ENCODE measurements at regions not wholly inside any gene's neighbourhood (a gene's known extent, or its start where the extent isn't known, plus 50 kb on each side); places are given as distances from the start of the nearest gene placed in this dataset.

DNA sequence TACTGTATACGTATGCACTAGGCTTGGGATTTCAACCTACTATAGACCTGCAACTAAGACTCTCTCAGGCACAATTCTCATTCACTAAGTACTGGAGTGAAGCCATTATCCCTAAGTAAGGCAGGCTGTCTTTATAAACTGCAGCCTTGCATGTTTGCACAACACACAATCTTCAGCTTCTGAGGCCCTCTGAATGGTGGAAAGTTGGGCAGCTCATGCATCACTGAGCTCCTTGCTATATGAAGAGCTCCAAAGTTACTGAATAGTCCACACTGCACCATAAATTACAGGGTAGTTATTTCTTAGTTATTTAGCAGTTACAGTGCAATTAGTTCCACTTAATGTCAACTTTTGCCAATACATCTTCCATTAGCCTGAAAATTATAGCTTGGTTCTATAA lies 384.6 kb downstream of the BRINP1 start:
- no peak for DNase-seq

DNA sequence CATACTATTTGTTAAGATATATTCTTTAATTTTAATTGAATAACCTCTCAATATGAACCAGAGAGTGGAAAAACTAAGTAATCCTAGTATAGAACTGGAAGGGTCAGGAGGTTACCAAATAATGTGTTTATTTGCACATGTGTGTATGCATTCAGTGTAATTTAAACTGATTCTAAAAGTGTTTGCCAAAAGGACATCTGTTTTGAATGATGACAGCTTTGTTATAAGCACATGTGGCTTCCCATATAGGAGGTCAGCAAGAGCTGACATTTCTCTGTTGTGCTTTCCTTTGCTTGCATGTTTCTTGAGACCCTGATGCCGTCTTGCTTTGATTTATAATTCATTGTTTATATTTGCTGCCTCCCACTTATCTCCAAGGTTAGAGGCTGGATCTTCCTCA lies 383.4 kb downstream of the BRINP1 start:
- DNase-seq: no peak

DNA sequence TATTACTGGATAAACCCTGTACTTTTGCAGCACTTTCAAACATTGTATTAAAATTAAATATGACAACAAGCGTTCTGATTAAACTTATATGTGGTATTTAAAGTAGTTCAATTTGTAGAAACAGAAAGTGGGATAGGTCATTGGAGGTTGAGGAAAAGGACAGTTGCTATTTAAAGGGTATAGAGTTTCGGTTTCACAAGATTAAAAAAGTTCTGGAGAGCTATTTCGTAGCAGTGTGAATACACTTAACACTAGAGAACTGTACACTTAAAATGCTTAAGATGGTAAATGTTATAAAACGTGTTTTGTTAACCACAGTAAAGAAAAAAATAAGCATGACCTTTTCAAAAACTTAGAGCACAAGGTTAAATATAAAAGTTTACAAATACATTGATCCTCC lies 382.1 kb downstream of the BRINP1 start:
- DNase-seq: no peak

DNA sequence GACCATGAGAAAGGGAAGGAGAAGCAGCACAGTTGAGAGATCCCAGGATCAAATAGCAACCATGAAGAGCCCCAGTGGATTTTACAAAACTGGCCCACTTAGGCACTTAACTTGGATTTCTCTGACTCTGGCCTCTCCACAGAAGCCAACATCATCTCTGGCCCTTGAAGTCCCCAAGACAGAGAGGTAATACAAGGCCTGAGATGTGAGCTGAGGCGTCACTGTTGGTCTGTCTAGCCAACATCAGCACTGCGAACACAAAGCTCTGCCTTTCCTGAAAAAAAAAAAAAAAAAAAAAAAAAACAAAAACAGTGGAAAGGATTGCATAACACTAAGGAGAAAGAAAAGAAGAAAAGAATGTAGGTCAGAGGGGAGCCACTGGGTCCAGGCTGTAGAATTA lies 378.3 kb downstream of the BRINP1 start:
- no peak for DNase-seq

DNA sequence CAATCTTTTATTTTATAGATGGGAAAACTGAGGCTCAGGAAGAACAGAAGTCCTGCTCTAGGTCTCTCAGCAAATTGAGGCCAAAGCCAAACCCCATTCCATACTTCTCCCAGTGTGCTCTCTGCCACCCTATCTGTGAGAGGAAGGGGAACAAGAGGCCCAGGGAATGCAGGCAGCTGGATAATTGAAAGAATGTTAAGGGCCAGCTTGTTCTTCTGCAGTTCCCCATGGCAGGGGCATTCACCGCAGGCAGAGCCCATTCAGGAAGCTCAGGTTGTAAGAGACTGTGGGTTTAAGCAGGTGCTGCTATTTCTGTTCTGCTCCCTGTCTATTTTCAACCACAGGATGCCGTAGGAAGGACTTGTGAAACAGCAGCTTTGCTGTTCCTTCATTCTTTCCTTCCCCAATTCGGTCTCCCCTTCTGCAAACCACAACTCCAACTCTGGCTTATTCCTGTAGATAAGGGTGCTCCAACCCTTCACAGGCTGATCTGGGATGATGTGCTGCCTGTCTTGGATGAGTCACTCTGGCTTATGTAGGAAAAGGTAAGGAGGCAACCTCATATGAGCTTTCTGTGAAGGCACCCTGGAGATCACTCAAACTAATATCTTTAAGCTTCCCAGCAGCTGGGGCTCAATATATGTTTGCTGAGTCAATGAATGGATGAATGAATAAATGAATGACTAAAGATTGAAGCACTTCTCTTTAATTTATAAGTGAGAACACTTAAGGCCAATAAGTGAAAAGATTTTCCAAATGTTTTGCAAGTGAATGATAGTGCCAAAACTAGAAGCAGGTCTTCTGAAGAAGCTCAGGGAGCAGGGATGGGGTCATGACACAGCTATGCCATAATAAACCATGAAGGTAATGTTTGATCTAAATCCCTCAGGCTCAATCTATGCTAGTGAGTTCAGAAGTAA lies 377.6 kb downstream of the BRINP1 start:
- DNase-seq: no peak

GRCh38 chr9:118992813-118993794 lies 376.1 kb downstream of the BRINP1 start:
- DNase-seq: no peak

DNA sequence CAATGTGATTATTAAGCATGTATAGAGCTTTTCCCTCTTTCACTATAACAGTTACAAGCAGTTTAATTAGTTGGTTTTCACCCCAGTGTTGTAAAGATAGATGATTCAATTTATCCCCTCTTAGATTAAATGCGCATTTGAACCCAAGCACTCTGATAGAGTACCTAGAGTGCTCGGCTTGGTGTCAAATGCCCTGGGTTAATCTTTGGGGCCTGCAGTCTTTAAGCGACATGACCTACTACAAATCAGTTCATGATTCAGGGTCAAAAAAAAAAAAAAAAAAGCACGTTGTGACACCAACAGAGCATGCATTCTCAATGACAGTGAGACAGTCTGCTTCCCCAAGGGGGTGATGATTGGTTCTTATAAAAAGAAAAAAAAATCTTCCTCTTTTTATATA lies 375.3 kb downstream of the BRINP1 start:
- no peak for DNase-seq

- no peak for DNase-seq
Observed at GRCh38 chr9:119002491-119002890, 366.7 kb downstream of the BRINP1 start.

- no peak for DNase-seq
Observed at GRCh38 chr9:119003201-119003611, 366.0 kb downstream of the BRINP1 start.

- no peak for DNase-seq
Observed at GRCh38 chr9:119003882-119004617, 365.2 kb downstream of the BRINP1 start.

- peak; percentile 54 for DNase-seq
Observed at GRCh38 chr9:119004618-119004990, 364.6 kb downstream of the BRINP1 start.

DNA sequence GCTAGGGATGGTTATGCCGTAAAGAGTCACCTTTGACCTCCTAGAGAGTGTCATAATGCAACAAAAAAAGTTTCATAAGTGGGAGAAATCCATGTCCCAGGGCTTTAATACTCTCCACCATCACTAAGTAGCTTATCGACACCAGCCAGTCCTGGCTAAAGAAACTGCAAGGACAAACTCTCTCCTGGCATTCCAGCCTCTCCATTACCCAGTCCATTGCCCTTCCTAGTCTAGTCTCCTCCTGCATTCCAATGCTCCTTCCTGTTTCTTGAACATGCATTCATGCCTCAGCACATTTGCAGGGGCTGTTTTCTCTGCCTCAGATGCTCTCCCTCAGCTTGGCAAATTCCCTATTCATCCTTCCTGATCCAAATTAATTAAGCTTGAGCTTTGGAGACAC lies 364.1 kb downstream of the BRINP1 start:
- DNase-seq: no peak

- peak; percentile 80 for DNase-seq
Observed at GRCh38 chr9:119009249-119009648, 360.0 kb downstream of the BRINP1 start.

DNA sequence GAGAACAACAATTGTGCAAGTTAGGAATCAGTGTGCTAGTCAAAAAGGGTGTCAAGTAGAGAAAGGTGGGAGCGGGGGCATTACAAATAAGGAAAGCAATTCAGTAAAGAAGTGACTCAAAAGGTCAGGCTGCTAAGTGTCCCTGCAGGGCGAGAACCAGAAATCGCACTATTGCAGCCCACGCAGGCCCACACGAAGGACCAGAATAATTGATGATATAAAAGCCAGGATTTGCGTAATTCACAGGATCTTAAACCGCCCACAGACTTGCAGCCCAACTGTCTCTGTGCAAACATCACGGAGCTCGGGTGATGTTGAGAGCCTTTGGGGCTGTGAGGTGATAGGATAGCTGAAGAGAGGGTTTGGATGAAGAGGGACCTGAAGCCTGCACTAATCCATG lies 349.0 kb downstream of the BRINP1 start:
- no peak for DNase-seq

- DNase-seq: no peak
Observed at GRCh38 chr9:119020730-119021333, 348.4 kb downstream of the BRINP1 start.

GRCh38 chr9:119026120-119026519 lies 343.1 kb downstream of the BRINP1 start:
- peak; percentile 72 for DNase-seq

- no peak for DNase-seq
Observed at GRCh38 chr9:119027901-119028699, 341.1 kb downstream of the BRINP1 start.

DNA sequence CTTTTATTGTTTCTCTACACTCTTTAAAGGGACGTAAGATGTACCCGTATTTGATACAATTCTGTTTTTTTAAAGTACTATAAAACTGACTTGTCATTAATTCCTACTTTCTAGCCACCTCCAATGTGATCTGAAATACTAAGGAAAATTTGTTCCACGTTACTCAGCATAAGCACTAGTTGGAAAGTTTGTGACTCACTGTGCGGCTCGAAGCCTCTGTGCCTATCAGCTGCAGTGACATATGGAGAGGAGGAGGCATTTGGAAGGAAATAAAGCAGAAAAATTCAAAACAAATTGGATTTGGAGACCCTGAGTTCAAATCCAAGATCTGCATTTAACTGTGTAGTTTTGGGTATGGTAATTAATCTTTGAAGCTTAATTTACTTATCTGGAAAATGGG lies 339.3 kb downstream of the BRINP1 start:
- no peak for DNase-seq

DNA sequence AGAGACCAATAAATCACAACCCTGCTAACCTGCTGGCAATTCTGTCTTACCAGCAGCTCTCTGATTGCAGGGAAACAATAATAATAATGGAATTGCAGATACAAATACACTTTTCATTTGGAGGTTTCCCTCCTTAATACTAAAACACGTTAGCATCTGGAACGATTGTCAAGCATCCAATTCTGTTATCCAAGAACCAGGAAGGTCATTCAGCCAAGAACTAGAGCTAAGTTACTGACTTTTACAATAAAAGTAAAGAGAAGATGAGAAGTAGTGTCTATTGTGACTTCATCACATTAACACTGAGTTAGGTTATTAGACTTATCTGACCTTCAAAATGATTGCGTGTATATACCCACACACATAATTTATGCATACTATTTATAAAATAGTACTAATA lies 335.6 kb downstream of the BRINP1 start:
- DNase-seq: no peak

DNA sequence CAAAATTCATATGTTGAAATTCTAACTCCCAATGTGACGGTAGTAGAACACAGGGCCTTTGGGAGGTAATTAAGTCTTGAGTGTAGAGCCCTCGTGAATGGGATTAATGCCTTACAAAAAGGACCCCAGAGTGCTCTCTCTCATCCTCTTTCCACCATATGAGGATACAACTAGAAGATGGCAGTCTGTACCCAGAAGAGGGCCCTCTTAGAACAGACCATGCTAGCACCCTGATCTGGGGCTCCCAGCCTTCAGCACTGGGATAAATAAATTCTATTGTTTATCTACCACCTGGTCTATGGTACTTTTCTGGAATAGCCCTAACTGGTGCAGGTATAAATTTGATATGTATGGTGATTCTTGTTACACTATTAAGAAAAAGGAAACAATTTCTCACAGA lies 332.3 kb downstream of the BRINP1 start:
- no peak for DNase-seq

DNA sequence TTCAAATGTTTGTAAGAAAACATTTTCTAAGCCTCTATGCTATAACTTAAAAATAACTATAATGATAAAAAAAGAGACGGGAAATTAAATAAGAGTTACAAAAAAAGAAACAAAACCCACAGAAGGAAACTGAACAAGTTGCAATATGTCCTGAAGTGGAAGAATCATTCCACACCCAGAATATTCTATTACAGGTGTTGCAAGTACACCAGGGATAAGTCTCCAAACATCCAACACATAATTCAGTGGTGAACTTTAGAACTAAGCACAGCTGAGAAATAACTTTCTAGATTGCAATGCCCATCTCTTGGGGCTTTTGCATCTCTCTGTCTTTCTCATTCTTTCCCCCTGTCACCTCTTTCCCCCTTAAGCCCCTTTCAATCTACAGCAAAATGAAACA lies 325.2 kb downstream of the BRINP1 start:
- no peak for DNase-seq

GRCh38 chr9:119044806-119045205 lies 324.4 kb downstream of the BRINP1 start:
- DNase-seq: no peak

Measured in NCI-H2029 (cell line).